ENCODE measurements at regions not wholly inside any gene's neighbourhood (a gene's known extent, or its start where the extent isn't known, plus 50 kb on each side); places are given as distances from the start of the nearest gene placed in this dataset.

DNA sequence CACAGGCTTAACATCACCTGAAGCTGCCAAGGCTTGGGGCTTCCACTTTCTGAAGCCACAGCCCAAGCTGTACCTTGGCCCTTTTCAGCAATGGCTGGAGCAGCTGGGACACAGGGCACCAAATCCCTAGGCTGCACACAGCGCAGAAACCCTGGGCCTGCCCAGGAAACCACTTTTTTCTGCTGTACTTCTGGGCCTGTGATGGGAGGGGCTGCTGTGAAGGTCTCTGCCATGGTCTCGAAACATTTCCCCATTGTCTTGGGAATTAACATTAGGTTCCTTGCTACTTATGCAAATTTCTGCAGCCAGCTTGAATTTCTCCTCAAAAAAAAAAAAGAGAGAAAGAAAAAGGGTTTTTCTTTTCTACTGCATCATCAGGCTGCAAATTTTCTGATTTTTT lies 219.1 kb downstream of the RPL10L start:
- H3K9me3 Mint-ChIP-seq = peaks cover 24% of the 10 kb centered on the region
- H3K27ac Mint-ChIP-seq = no peak overlapping the region
- DNase-seq (ENCODE audit: low spot score) = peak; percentile 13
- H3K4me3 Mint-ChIP-seq = no peak overlapping the region
- H3K36me3 Mint-ChIP-seq = peaks cover 15% of the 10 kb centered on the region
- ATAC-seq = peak; percentile 93
- H3K27me3 Mint-ChIP-seq (ENCODE audit: low read depth) = no peaks in the 10 kb centered on the region
- TF ChIP-seq HMGA2 (CRISPR knock-in tag; IDR thresholded peaks at IDR 0.05) (no peak), ATF3 (CRISPR knock-in tag; conservative IDR thresholded peaks at IDR 0.05) (no peak), GRHL2 (CRISPR knock-in tag; IDR thresholded peaks at IDR 0.05; ENCODE audit: insufficient replicate concordance, severe bottlenecking) (no peak), CREB1 (CRISPR knock-in tag; IDR thresholded peaks at IDR 0.05) (no peak), MXD4 (CRISPR knock-in tag; IDR thresholded peaks at IDR 0.05; ENCODE audit: borderline replicate concordance) (no peak), ZNF219 (CRISPR knock-in tag; IDR thresholded peaks at IDR 0.05; ENCODE audit: borderline replicate concordance) (no peak), ATF6 (CRISPR knock-in tag; IDR thresholded peaks at IDR 0.05) (no peak), RELA (CRISPR knock-in tag; IDR thresholded peaks at IDR 0.05; ENCODE audit: borderline replicate concordance) (no peak), ZNF232 (CRISPR knock-in tag; IDR thresholded peaks at IDR 0.05) (no peak), NR1H2 (CRISPR knock-in tag; IDR thresholded peaks at IDR 0.05) (no peak), RORB (CRISPR knock-in tag; IDR thresholded peaks at IDR 0.05) (no peak), PRRX2 (CRISPR knock-in tag; IDR thresholded peaks at IDR 0.05) (no peak), ZNF396 (CRISPR knock-in tag; IDR thresholded peaks at IDR 0.05; ENCODE audit: borderline replicate concordance) (no peak), ZNF263 (CRISPR knock-in tag; IDR thresholded peaks at IDR 0.05; ENCODE audit: low read depth) (no peak), SMAD3 (CRISPR knock-in tag; IDR thresholded peaks at IDR 0.05; ENCODE audit: borderline replicate concordance) (no peak), NFE2L1 (CRISPR knock-in tag; IDR thresholded peaks at IDR 0.05) (no peak)
- TF ChIP-seq, protein P1, sequence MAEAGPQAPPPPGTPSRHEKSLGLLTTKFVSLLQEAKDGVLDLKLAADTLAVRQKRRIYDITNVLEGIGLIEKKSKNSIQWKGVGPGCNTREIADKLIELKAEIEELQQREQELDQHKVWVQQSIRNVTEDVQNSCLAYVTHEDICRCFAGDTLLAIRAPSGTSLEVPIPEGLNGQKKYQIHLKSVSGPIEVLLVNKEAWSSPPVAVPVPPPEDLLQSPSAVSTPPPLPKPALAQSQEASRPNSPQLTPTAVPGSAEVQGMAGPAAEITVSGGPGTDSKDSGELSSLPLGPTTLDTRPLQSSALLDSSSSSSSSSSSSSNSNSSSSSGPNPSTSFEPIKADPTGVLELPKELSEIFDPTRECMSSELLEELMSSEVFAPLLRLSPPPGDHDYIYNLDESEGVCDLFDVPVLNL (CRISPR knock-in tag; IDR thresholded peaks at IDR 0.05; ENCODE audit: borderline replicate concordance, low read depth) = no peak
- TF ChIP-seq, protein P2, sequence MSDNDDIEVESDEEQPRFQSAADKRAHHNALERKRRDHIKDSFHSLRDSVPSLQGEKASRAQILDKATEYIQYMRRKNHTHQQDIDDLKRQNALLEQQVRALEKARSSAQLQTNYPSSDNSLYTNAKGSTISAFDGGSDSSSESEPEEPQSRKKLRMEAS (CRISPR knock-in tag; IDR thresholded peaks at IDR 0.05) = no peak
- TF ChIP-seq, protein P3, sequence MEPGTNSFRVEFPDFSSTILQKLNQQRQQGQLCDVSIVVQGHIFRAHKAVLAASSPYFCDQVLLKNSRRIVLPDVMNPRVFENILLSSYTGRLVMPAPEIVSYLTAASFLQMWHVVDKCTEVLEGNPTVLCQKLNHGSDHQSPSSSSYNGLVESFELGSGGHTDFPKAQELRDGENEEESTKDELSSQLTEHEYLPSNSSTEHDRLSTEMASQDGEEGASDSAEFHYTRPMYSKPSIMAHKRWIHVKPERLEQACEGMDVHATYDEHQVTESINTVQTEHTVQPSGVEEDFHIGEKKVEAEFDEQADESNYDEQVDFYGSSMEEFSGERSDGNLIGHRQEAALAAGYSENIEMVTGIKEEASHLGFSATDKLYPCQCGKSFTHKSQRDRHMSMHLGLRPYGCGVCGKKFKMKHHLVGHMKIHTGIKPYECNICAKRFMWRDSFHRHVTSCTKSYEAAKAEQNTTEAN (CRISPR knock-in tag; IDR thresholded peaks at IDR 0.05) = no peak
- peaks cover 27% of the 10 kb centered on the region for H3K4me1 Mint-ChIP-seq
- ChIA-PET POLR2A (no interaction called here), CTCF (no interaction called here)

DNA sequence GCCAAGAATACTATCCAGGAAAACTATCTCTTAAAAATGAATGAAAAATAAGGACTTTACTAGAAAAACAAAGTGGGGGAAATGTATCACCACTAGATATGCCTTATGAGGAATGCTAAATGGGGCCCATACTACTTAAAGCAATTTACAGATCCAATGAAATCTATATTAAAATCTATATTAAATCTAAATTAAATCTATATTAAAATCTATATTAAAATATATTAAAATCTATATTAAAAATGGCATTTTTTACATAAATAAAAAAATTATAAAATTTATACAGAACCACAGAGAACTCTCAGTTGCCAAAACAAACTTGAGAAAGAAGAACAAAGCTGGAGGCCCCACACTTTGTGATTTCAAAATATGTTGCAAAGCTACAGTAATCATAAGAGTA lies 234.5 kb downstream of the RPL10L start:
- Mint-ChIP-seq H3K27me3 (ENCODE audit: low read depth) (no peaks in the 10 kb centered on the region; the same call in 1 of the 2 replicates), H3K4me3 (no peak overlapping the region), H3K36me3 (peaks cover 46% of the 10 kb centered on the region), H3K9me3 (peaks cover 61% of the 10 kb centered on the region), H3K4me1 (no peaks in the 10 kb centered on the region), H3K27ac (no peak overlapping the region)
- DNase-seq (ENCODE audit: low spot score) (no peak), ATAC-seq (no peak)
- ChIA-PET CTCF (no interaction called here), POLR2A (no interaction called here)
- TF ChIP-seq HMGA2 (CRISPR knock-in tag; IDR thresholded peaks at IDR 0.05) (peak; percentile 94), RORB (CRISPR knock-in tag; IDR thresholded peaks at IDR 0.05) (no peak)
